HG02759 (cell line): ENCODE measurements at regions not wholly inside any gene's neighbourhood (a gene's known extent, or its start where the extent isn't known, plus 50 kb on each side); places are given as distances from the start of the nearest gene placed in this dataset.
"Not testable (repeated sequence)": the region's sequence is repeated elsewhere in the genome, so short reads cannot be mapped to it uniquely, and the experiment has no call there.

Experiments used
- ATAC-seq: cut with Tn5 transposase; IDR thresholded peaks from one replicate; pipeline ENCODE4 v1.9.1; 2021; ENCODE audit warnings: mild to moderate bottlenecking, moderate library complexity; ENCODE audit not compliant: unreplicated experiment

DNA sequence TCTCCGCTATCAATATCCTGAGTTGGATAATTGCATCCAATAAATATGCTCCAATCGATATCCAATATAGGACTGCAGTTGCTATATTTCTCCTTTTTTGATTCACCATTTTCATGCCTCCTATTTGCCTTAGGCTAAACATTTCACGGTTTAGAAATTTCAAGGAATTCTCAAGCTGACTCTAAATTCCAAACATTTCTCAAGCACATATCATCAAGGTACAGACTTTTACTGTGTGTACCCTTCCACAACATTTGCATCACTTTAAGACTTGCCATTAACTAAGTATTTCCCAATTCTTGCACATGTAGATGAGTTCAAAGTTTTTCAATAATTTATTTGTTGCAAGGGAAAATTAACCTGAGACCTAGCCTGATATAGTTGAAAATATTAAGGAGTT, 795.2 kb upstream of the TMPRSS15 start:
- ATAC-seq, result no peak

- ATAC-seq, result no peak
Measured at GRCh38 chr21:19218163-19218562, 814.6 kb upstream of the TMPRSS15 start.

DNA sequence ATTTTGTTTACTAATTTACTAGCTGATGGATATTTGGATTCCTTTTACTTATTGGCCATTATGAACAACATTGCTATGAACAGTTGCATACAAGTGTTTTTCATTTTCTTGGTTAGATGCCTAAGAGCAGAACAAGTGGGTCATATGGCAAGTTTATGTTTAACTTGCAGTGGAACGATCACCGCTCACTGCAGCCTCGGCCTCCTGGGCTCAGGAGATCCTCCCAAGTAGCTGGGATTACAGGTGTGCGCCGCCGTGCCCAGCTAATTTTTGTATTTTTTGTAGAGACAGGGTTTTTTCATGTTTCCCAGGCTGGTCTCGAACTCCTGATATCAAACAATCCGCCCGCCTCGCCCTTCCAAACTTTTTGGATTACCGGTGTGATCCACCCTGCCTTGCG, 820.5 kb upstream of the TMPRSS15 start:
- ATAC-seq, result no peak

DNA sequence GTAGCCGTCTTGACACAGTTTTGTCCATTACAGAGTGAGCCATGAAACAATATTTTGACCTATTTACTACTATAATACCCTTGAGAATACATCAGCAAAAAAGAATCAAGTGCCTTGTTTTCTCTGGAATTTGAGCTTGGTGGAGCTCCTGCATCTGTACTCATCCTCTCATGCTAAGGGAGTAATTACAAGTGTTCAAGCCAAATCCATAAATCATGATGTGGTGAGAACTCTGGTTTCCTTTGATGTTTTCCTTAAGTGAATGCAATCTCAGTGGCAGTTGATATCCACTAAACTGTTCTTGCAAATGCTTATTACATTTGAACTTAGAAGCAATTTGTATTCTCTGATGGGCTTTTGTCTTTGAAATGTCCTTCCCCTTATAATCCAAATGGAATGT, 824.6 kb upstream of the TMPRSS15 start:
- ATAC-seq, result no peak

DNA sequence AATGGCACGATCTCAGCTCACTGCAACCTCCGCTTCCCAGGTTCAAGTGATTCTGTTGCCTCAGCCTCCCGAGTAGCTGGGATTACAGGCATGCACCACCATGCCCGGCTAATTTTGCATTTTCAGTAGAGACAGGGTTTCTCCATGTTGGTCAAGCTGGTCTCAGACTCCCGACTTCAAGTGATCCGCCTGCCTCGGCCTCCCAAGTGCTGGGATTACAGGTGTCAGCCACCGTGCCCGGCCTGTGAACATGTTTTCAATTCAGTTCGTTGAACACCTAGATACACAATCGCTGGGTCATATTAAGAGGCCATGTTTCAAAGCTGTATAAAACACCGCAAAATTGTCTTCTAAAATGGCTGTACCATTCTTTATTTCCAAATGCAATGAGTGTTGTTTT, 830.3 kb upstream of the TMPRSS15 start:
- ATAC-seq, result not testable (repeated sequence)

DNA sequence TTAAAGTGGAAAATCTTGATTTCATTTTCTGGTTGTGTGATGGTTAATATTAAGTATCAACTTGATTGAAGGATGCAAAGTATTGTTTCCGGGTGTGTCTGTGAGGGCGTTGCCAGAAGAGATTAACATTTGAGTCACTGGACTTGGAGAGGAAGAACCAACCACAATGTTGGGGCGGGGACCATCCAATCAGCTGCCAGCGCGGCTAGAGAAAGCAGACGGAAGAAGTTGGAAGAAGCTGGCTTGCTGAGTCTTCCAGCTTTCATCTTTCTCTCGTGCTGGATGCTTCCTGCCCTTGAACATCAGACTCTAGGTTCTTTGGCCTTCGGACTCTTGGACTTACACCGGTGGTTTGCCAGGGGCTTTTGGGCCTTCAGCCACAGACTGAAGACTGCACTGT, 832.6 kb upstream of the TMPRSS15 start:
- no peak for ATAC-seq

DNA sequence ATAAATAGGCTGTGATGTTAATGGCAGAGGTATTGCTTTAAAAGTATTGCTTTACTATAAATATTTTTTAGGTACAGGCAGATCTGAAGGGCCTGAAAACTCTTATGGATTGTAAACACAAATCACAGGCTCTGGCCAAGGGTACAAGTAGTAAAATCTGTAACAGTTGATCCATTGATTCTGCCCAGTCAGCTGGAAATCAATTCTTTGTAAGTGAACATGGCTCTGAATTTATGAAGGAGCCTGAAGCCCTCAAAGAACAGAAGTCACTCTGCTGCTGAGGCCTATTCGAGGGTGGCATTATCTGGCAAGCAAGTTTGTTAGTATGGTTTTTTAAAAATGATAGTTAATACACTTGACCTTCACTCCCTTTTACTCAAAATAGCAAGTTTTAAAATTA, 834.0 kb upstream of the TMPRSS15 start:
- ATAC-seq, result no peak

DNA sequence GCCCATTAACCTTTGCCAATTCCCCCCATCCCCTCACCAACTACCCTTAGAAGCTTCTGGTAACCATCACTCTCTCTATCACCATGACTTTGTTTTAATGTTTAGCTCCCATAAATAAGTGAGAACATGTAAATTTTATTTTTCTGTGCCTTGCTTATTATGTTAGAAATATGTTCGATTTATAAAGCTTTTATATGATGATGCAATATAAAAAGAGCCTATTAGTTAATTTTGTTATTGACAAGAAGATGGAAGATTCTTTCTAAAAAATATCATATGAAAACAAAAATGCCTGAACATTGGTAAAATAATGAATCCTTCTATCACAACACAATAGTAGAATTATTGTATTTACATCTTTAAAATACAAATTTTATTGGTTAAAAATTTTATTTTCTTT, 836.1 kb upstream of the TMPRSS15 start:
- ATAC-seq, result no peak

DNA sequence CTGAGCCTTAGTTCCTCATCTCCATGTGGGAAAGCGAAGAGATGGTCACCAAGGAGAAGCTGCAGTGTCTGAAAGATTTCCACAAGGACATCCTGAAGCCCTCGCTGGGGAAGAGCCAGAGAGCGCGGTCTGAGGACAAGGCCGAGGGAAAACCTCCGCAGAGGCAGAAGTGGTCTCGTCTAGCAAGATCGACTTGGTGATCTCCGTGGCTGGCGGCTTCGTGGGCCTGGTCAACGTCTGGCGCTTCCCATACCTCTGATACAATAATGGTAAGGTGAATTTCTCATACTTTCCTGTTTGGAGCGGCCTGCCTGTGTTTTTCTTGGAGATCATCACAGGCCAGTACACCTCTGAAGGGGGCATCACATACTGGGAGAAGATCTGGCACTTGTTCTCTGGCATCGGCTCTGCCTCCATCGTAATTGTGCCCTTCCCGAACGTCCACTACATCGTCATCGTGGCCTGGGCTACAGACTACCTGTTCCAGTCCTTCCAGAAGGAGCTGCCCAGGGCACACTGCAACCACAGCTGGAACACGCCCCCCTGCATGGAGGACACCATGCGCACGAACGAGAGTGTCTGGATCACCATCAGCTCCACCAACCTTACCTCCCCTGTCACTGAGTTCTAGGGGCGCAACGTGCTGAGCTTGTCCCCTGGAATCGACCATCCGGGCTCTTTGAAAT, 841.1 kb upstream of the TMPRSS15 start:
- ATAC-seq, result no peak

- ATAC-seq, result no peak
Measured at GRCh38 chr21:19245188-19245580, 841.6 kb upstream of the TMPRSS15 start.

GRCh38 chr21:19246018-19246417, 842.4 kb upstream of the TMPRSS15 start:
- no peak for ATAC-seq

DNA sequence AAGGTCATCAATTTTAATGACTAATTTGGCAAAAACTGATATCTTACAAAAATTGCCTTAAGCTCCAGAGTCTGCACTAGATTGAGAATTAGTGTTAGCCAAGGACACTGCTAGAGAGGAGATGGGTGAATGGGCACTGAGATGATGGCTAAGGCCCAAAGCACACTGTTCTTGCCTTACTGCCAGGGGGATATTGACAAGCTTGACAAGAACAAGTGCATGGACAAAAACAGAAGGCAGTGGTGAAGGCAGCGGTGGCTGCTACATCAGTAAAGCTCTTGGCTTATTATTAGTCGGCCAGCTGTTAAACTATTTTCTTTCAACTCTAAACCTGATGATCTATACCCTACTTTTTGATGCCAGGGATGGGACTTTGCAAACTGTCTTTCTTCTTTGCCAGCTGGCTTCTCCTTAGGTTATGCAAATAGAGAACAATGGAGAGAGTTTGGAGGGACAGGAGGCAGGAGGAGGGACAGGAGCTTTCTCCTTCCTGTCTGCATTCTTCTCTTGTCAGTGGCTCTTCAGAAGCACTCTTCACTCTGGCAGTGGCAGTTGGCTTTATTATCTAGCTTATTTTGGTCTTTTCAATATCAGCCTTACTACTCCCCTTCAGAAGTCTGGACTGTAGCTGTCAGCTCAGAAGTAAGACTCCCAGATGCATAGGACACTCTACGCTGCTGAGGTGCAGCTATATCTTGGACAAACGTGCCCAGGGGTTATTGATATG, 853.5 kb upstream of the TMPRSS15 start:
- no peak for ATAC-seq

DNA sequence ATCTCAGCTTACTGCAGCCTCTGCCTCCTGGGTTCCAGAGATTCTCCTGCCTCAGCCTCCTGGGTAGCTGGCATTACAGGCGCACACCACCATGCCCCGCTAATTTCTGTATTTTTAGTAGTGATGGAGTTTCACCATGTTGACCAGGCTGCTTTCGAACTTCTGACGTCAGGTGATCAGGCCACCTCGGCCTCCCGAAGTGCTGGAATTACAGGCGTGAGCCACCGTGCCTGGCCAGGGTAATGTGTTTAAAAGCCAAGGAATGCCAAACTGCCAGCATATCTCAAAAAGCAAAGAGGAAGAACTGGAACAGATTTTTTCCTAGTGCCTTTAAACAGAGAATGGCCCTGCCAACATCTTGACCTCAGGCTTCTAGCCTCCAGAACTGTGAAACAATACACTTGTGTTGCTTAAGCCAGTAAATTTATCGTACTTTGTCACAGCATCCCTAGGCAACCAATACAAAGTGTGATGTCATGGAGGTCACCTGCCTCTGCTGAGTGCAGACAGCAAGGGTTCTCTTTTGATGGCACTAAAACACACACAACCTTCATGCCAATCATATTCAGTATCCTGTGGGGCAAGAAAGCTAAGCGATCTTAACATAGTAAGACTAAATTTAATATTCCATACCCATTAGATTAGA, 858.3 kb upstream of the TMPRSS15 start:
- no peak for ATAC-seq

GRCh38 chr21:19266636-19267035, 863.1 kb upstream of the TMPRSS15 start:
- ATAC-seq, result no peak

- ATAC-seq, result no peak
Measured at GRCh38 chr21:19268686-19269085, 865.1 kb upstream of the TMPRSS15 start.

- no peak for ATAC-seq
Measured at GRCh38 chr21:19275065-19275464, 871.5 kb upstream of the TMPRSS15 start.

DNA sequence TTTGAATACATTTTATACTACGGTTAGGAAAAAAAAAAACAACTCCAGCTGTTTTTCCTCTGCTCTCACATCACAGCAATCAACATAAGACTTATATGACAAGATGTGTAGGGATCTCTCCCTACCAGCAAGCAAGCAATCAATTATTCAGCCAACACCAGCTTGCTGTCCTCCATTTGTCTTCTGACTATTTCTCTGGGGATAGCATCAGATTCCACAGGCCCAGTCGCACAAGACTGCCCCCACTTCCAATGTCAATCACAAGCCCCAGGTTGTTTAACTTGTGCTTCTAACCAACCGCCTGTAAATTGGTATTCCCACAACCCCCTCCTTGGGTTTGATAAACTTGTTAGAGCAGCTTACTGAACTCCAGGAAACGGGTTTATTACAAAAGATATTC, 873.1 kb upstream of the TMPRSS15 start:
- ATAC-seq, result no peak

GRCh38 chr21:19286876-19287275, 883.3 kb upstream of the TMPRSS15 start:
- no peak for ATAC-seq

DNA sequence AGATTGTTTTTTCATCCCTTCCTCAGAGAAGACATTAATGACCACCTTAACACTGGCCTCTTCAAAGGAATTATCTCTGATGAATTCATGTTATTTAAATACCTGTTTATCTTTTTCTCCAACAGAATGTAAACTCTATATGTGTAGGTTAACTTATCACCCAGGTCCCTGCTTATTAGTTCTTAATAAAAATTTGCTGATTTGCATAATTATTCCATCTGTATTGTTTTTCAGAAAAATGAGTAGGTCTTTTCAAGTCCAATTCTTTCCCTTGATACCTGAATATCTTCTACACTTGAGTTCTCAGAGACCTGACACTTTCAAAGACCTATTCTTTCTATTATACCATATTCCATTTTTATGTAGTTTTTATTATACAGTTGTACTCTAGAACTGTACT, 886.7 kb upstream of the TMPRSS15 start:
- ATAC-seq, result no peak

GRCh38 chr21:19320291-19320690, 916.7 kb upstream of the TMPRSS15 start:
- no peak for ATAC-seq

DNA sequence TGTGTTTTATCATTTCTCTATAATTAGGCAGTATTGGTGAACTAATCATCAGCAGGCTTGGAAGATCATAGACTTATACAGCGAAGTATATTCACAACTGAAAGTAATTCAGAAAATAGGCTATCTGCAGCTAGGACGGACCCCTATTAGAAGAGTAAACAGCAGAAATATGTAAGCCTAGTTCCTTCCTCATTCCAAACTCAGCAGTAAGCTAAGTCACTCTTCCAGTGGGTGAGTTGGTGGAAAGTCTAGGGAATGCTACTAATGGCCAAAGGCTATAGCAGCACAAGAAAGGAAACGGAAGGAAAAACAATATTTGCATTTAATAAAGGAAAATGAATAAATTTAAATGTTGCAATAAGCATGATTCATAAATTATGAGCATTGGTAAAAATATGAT, 918.1 kb upstream of the TMPRSS15 start:
- no peak for ATAC-seq

DNA sequence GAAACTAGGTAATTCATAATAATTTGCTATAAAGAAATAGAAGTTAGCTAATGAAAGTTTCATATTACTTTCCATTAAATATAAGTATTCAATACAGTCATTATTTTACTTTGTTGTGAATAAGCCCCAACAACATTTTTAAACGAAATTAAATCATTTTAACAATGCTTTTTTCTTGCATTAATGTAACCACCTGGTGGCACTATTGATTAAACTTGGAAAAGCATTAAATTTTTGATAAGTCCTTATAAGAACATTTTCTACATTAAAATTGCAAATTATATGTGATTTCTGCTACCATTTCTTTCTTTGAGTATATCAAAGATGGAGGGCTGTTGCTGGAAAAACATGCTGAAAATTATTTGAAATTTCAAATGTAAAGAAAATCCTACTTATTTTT, 918.8 kb upstream of the TMPRSS15 start:
- no peak for ATAC-seq
